WERI-Rb-1 (cell line): ENCODE measurements at regions not wholly inside any gene's neighbourhood (a gene's known extent, or its start where the extent isn't known, plus 50 kb on each side); places are given as distances from the start of the nearest gene placed in this dataset.

Experiments used
- DNase-seq: peaks from one replicate; pipeline ENCODE4 v3.0.0-alpha.2; 2020
- H3K27ac ChIP-seq: fragments of 250-450 bp; sonication (Bioruptor Pico); 2 replicates; pipeline ENCODE4 v1.5.1; 2020; ENCODE audit warnings: mild to moderate bottlenecking, moderate library complexity
- H3K27me3 ChIP-seq: fragments of 250-450 bp; sonication (Bioruptor Pico); 2 replicates; pipeline ENCODE4 v1.5.1; 2021; ENCODE audit warnings: mild to moderate bottlenecking, low read depth, moderate library complexity; ENCODE audit not compliant: insufficient read depth, severe bottlenecking
- H3K36me3 ChIP-seq: fragments of 250-450 bp; sonication (Bioruptor Pico); 2 replicates; pipeline ENCODE4 v1.5.1; 2020; ENCODE audit warnings: mild to moderate bottlenecking, moderate library complexity
- H3K4me3 ChIP-seq: 2 replicates; pipeline ENCODE4 v1.5.1; 2011; ENCODE audit warnings: low read depth, mild to moderate bottlenecking, control low read depth, low read length
- H3K9me3 ChIP-seq: fragments of 250-450 bp; sonication (Bioruptor Pico); 2 replicates; pipeline ENCODE4 v1.5.1; 2021; ENCODE audit warnings: mild to moderate bottlenecking, moderate library complexity; ENCODE audit not compliant: severe bottlenecking
- TF ChIP-seq, protein P1 (sequence below): IDR thresholded peaks from 2 replicates; pipeline ENCODE4 v1.5.1; 2011; ENCODE audit warnings: low read depth, mild to moderate bottlenecking, control low read depth, inconsistent platforms, low read length

DNA sequence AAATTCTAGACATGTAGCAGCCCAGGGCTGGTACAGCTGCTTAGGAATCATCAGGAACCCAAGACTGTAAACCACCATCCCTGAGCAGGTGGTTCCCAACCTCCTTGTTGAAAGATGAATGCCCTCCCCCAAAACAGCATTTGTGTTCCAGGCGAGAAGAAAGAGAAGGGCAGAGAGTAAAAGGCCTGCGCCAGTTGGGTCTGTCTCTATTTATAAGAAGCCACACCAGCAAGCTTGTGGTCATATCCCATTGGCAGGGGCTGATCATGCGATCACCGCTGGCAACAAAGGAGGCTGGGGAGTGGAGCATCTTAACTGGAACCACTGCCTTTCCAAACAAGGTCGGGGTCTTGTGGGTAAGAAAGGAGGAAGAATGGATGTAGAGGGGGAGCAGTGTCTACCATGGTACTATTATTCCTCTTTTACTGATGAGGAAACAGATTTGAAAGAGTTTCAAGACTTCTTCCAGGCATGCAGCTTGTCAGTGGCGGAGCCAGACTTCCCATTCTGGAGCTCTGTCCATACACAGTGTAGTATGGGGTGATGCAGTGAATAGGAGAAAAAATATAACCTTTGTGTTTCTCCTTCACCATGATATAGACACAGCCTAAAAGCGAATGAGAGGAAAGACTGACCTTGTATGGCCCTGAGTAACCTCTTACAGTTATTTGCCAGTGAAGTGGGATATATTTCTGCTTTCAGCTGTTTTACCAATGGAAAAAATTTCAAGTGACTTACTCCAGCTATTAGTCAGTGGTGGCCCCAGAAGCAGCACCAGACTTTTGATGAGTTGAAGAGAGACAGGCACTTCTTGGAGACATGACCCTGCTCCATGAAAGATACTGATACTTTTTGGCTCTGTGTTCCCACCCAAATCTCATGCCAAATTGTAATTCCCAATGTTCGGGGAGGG, 222.6 kb downstream of the ABHD5 start:
- Histone ChIP-seq H3K27me3 (peaks cover 3% of the 10 kb centered on the region), H3K9me3 (peaks cover 3% of the 10 kb centered on the region), H3K4me3 (no peak overlapping the region), H3K27ac (no peak overlapping the region), H3K36me3 (no peaks in the 10 kb centered on the region)
- TF ChIP-seq, protein P1, sequence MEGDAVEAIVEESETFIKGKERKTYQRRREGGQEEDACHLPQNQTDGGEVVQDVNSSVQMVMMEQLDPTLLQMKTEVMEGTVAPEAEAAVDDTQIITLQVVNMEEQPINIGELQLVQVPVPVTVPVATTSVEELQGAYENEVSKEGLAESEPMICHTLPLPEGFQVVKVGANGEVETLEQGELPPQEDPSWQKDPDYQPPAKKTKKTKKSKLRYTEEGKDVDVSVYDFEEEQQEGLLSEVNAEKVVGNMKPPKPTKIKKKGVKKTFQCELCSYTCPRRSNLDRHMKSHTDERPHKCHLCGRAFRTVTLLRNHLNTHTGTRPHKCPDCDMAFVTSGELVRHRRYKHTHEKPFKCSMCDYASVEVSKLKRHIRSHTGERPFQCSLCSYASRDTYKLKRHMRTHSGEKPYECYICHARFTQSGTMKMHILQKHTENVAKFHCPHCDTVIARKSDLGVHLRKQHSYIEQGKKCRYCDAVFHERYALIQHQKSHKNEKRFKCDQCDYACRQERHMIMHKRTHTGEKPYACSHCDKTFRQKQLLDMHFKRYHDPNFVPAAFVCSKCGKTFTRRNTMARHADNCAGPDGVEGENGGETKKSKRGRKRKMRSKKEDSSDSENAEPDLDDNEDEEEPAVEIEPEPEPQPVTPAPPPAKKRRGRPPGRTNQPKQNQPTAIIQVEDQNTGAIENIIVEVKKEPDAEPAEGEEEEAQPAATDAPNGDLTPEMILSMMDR = no peak
- no peak for DNase-seq

DNA sequence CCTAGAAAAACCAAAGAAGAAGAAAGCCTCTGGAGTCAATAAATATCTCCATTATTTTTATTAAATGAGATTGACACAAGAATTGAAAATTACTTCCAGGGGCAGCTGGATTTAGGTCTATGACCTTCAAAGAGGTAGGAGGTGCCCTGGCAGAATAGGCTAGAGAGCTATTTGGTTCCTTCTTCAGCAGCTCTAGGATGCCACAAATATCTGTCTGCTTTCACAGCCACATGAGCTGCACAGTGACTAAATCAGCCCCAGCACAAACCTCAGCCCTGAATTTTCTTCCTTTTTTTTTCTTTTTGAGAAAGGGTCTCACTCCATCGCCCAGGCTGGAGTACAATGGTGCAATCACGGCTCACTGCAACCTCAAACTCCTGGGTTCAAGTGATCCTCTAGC, 223.5 kb downstream of the ABHD5 start:
- DNase-seq = no peak
- no peak overlapping the region for H3K4me3 ChIP-seq
- no peak overlapping the region for H3K27ac ChIP-seq
- peaks cover 5% of the 10 kb centered on the region for H3K27me3 ChIP-seq
- TF ChIP-seq, protein P1 = no peak
- peaks cover 3% of the 10 kb centered on the region for H3K9me3 ChIP-seq
- H3K36me3 ChIP-seq = no peaks in the 10 kb centered on the region

DNA sequence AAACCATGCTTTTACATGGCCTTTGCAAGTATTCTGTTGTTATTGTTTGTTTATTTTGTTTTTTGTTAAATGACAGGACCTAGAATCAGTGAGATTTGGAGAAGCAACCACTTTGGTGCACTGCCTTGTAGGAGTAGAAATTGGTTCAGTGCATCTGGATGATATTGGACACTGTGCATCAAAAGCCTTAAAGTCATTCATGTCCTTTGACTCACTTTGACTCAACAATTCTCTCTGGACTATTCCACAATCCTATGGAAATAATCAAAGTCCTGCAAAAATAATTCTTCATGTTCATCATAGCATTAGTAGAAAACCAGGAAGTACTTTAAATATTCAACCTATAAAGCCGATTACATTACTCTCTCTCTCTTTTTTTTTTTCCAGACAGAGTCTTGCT, 224.8 kb downstream of the ABHD5 start:
- H3K4me3 ChIP-seq = no peak overlapping the region
- TF ChIP-seq, protein P1 = no peak
- peaks cover 5% of the 10 kb centered on the region for H3K27me3 ChIP-seq
- H3K9me3 ChIP-seq = peaks cover 3% of the 10 kb centered on the region
- DNase-seq = no peak
- no peak overlapping the region for H3K27ac ChIP-seq
- no peaks in the 10 kb centered on the region for H3K36me3 ChIP-seq

DNA sequence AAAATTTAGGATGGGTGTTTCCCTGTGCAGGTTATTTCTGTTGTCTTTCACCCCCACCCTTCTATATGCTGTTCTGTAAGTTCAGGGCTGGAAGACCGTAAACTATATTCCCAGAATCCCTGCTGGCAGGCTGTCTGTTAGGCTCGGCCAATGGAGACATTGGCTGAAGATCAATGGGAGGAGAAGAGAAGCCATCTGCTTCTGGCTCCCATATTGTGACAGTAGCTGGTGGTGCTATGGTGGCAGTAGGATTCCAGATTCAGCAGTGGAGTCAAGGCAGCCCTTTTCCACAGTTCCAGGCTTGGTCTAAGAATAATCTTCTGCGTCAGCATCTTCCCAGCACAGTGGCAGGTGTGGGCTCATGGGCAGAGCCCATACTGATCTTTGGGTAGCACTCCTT, 226.6 kb downstream of the ABHD5 start:
- H3K27ac ChIP-seq = no peak overlapping the region
- H3K4me3 ChIP-seq = no peak overlapping the region
- DNase-seq = no peak
- H3K36me3 ChIP-seq = no peaks in the 10 kb centered on the region
- H3K9me3 ChIP-seq = peaks cover 3% of the 10 kb centered on the region
- TF ChIP-seq, protein P1 = no peak
- H3K27me3 ChIP-seq = peaks cover 5% of the 10 kb centered on the region

DNA sequence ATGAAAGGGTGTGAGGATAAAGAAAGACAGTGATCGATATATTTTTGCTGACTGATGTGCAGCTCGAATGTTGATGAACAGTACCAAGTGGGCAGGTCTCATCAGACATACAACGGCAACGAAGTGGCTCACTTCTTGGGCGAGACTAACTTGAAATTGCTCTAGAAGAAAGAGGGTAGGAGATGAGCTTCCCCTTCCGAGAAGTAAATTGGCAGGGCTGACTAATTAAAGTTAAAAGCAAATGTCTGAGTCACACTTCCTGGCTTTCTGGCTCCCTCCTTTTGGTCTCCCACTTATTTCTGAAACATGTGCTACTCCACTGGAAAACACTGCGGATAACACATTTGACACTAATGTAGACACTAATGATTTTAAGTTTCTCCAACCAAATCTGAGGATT, 228.3 kb downstream of the ABHD5 start:
- H3K4me3 ChIP-seq = no peak overlapping the region
- TF ChIP-seq, protein P1 = no peak
- peaks cover 5% of the 10 kb centered on the region for H3K27me3 ChIP-seq
- H3K9me3 ChIP-seq = peaks cover 3% of the 10 kb centered on the region
- no peak overlapping the region for H3K27ac ChIP-seq
- no peaks in the 10 kb centered on the region for H3K36me3 ChIP-seq
- no peak for DNase-seq
